DND-41 (cell line): ENCODE measurements at regions not wholly inside any gene's neighbourhood (a gene's known extent, or its start where the extent isn't known, plus 50 kb on each side); places are given as distances from the start of the nearest gene placed in this dataset.

Experiments used
- EZH2 ChIP-seq: IDR thresholded peaks from 3 replicates; pipeline ENCODE4 v1.6.1; 2012; ENCODE audit warnings: borderline replicate concordance, low read depth, mild to moderate bottlenecking, moderate library complexity, low read length, inconsistent platforms; ENCODE audit not compliant: severe bottlenecking
- TF ChIP-seq, protein P1 (sequence below): IDR thresholded peaks from 2 replicates; pipeline ENCODE4 v1.5.1; 2012; ENCODE audit warnings: borderline replicate concordance, low read length, moderate library complexity, mild to moderate bottlenecking; ENCODE audit not compliant: poor library complexity, severe bottlenecking; ENCODE audit errors: extremely low read depth

DNA sequence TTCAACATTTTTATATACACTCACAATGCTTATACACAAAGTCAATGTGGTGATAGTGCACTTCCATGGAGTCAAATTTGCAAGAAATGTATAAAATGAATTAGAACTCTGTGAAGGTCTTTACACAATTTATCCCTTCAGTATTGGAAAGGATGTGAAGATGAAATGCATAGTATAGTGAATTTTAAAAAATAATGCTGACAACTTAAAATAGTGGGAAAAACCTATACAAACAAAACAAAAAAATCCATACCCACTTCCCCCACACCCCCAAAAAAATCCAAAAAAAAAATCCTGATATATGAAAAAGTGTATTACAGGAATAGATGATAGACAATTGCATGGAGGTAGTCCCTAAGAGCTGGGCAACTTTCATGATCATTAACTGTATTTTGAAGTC lies 165.3 kb downstream of the HLX start:
- TF ChIP-seq, protein P1, sequence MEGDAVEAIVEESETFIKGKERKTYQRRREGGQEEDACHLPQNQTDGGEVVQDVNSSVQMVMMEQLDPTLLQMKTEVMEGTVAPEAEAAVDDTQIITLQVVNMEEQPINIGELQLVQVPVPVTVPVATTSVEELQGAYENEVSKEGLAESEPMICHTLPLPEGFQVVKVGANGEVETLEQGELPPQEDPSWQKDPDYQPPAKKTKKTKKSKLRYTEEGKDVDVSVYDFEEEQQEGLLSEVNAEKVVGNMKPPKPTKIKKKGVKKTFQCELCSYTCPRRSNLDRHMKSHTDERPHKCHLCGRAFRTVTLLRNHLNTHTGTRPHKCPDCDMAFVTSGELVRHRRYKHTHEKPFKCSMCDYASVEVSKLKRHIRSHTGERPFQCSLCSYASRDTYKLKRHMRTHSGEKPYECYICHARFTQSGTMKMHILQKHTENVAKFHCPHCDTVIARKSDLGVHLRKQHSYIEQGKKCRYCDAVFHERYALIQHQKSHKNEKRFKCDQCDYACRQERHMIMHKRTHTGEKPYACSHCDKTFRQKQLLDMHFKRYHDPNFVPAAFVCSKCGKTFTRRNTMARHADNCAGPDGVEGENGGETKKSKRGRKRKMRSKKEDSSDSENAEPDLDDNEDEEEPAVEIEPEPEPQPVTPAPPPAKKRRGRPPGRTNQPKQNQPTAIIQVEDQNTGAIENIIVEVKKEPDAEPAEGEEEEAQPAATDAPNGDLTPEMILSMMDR: no peak
- no peak for TF ChIP-seq EZH2
